AG09319 (cell line): ENCODE measurements at regions not wholly inside any gene's neighbourhood (a gene's known extent, or its start where the extent isn't known, plus 50 kb on each side); places are given as distances from the start of the nearest gene placed in this dataset.

ENCODE experiments used
- DNase-seq: peaks from one replicate; pipeline ENCODE4 v3.0.0-alpha.2; 2010; ENCODE audit warnings: low read depth; ENCODE audit errors: extremely low read depth
- CTCF ChIP-seq: IDR thresholded peaks from 2 replicates; pipeline ENCODE4 v1.5.1; 2011; ENCODE audit warnings: low read depth, mild to moderate bottlenecking, inconsistent platforms, low read length, moderate library complexity

- no peak for TF ChIP-seq CTCF
- DNase-seq = no peak
These were observed 101.9 kb upstream of the ZPLD1 start for GRCh38 chr3:102332934-102333333.

DNA sequence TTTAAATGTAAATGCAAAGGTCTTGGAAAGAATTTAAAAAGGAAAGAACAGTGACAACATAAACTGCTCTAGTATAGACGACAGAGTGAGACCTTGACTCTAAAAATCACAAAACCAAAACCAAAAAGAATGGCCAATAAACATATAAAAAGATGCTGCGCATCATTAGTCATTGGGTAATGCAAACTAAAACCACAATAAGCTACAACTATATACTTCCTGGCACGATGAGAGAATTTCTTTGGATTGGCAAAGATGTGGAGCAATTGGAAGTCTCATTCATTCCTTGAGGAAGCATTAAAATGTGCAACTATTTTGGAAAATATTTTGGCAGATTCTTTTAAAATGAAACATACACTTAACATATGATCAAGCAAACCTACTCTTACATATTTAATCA is 98.7 kb upstream of the ZPLD1 start:
- no peak for TF ChIP-seq CTCF
- DNase-seq = no peak

- TF ChIP-seq CTCF = no peak
- no peak for DNase-seq
These were observed 95.1 kb upstream of the ZPLD1 start for GRCh38 chr3:102339671-102340070.

GRCh38 chr3:102346897-102347296 is 87.9 kb upstream of the ZPLD1 start:
- DNase-seq = no peak
- no peak for TF ChIP-seq CTCF

DNA sequence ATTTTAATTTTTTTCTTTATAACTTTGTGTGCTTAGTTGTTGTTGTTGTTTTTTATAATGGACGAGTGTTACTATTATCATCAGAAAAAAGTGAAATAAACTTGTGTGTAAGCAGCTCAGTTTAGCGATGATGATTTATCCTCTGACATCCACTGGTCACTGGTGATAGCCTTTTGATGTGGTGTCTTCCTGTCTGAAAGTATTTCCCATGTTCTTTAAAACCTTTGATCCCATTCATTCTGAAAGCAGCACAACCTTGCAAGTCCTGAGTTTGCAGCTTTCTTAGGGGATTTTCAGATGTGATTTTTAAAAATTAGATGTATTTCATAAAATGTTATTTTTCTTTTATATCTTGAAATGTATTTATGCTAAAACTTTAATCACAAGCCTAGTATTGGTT is 85.9 kb upstream of the ZPLD1 start:
- no peak for DNase-seq
- TF ChIP-seq CTCF = no peak

- no peak for TF ChIP-seq CTCF
- DNase-seq = no peak
These were observed 81.7 kb upstream of the ZPLD1 start for GRCh38 chr3:102353148-102353547.

DNA sequence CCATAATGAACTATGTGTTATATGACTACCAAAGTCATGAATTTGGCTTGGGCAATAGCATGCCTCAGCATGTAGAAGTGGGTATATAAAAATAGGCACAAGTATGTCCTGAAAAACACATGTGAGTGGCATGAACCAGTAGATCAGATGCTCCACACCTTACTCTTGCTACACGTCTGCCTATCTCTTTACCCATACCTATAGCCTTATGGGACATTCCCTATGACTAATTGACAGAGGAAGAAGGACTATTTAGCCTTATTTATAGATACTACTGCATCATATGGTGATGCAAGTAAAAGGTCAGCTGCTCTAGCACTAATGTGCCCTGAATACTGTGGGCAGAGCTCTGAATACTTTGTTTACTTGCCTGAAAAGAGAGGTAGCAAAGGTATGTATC is 81.0 kb upstream of the ZPLD1 start:
- TF ChIP-seq CTCF = no peak
- DNase-seq = no peak
